OCI-LY7 (cell line): ENCODE measurements at regions not wholly inside any gene's neighbourhood (a gene's known extent, or its start where the extent isn't known, plus 50 kb on each side); places are given as distances from the start of the nearest gene placed in this dataset.

ENCODE experiments used
- BruUV-seq: library from RNA; stranded (reverse); fragments of 400-500 nt; replicated peaks from 2 replicates; lab custom pipeline; 2021; lab: Mats Ljungman, UMichigan
- CTCF ChIA-PET: fragments of 300-600 bp; sonication (Branson Sonifier 250); formaldehyde crosslinking; loops from one replicate; lab custom pipeline; 2022; ENCODE audit warnings: antibody characterized with exemption; ENCODE audit not compliant: unreplicated experiment; lab: Charles Lee
- POLR2A ChIA-PET: fragments of 300-600 bp; sonication (Branson Sonifier 250); formaldehyde crosslinking; loops from one replicate; lab custom pipeline; 2022; ENCODE audit warnings: antibody characterized with exemption; lab: Charles Lee
- DNase-seq: peaks from one replicate; pipeline ENCODE4 v3.0.0-alpha.2; 2015; ENCODE audit warnings: low spot score
- H2AFZ ChIP-seq: fragments of 200-600 bp; sonication (generic), shearing (Covaris generic); 2 replicates; pipeline ENCODE4 v1.6.1; 2014; ENCODE audit warnings: mild to moderate bottlenecking, antibody characterized with exemption, low read length, moderate library complexity
- H3K27ac ChIP-seq: fragments of 200-600 bp; sonication (generic); 2 replicates; pipeline ENCODE4 v1.5.1; 2014; ENCODE audit warnings: mixed run types, low read depth, mild to moderate bottlenecking, moderate library complexity, low read length, inconsistent platforms; ENCODE audit not compliant: poor library complexity, severe bottlenecking
- H3K36me3 ChIP-seq: fragments of 200-600 bp; sonication (generic); 2 replicates; pipeline ENCODE4 v1.6.1; 2014; ENCODE audit warnings: mild to moderate bottlenecking, antibody characterized with exemption, low read length, moderate library complexity, mixed read lengths; ENCODE audit not compliant: insufficient read depth
- H3K4me1 ChIP-seq: fragments of 200-600 bp; sonication (generic); 2 replicates; pipeline ENCODE4 v1.5.1; 2014; ENCODE audit warnings: mild to moderate bottlenecking, low read length; ENCODE audit not compliant: insufficient read depth, poor library complexity, severe bottlenecking
- H3K4me2 ChIP-seq: fragments of 200-600 bp; sonication (generic); 2 replicates; pipeline ENCODE4 v1.6.1; 2014; ENCODE audit warnings: mild to moderate bottlenecking, low read length
- H3K4me3 ChIP-seq: fragments of 200-600 bp; sonication (generic); 2 replicates; pipeline ENCODE4 v1.5.1; 2014; ENCODE audit warnings: mild to moderate bottlenecking, low read depth, low read length; ENCODE audit not compliant: poor library complexity, severe bottlenecking
- H3K79me2 ChIP-seq: fragments of 200-600 bp; sonication (generic); 2 replicates; pipeline ENCODE4 v1.6.1; 2016; ENCODE audit warnings: low read depth, mild to moderate bottlenecking, low read length, moderate library complexity, mixed read lengths; ENCODE audit not compliant: insufficient read depth
- H3K9me2 ChIP-seq: fragments of 200-600 bp; sonication (generic); 2 replicates; pipeline ENCODE4 v1.6.1; 2016; ENCODE audit warnings: mild to moderate bottlenecking, low read length, mixed read lengths; ENCODE audit not compliant: insufficient read depth
- H3K9me3 ChIP-seq: fragments of 200-600 bp; sonication (generic); 2 replicates; pipeline ENCODE4 v1.6.1; 2014; ENCODE audit warnings: mild to moderate bottlenecking, mixed run types, low read length, mixed read lengths
- H4K20me1 ChIP-seq: fragments of 200-600 bp; sonication (generic); 2 replicates; pipeline ENCODE4 v1.6.1; 2014; ENCODE audit warnings: mild to moderate bottlenecking, antibody characterized with exemption, low read length, moderate library complexity, mixed read lengths; ENCODE audit not compliant: insufficient read depth
- CTCF ChIP-seq: fragments of 200-600 bp; sonication (generic); conservative IDR thresholded peaks from 2 replicates; pipeline ENCODE4 v1.5.1; 2014; ENCODE audit warnings: mild to moderate bottlenecking, antibody characterized with exemption, low read length, moderate library complexity, mixed read lengths
- EZH2phosphoT487 ChIP-seq: fragments of 200-600 bp; sonication (generic); IDR thresholded peaks from 2 replicates; pipeline ENCODE4 v1.6.1; 2018; ENCODE audit warnings: low read depth, borderline replicate concordance, mild to moderate bottlenecking, mixed run types, antibody characterized with exemption, low read length, moderate library complexity, mixed read lengths
- intact Hi-C: fragments of 100-400 bp; cut with micrococcal nuclease; formaldehyde crosslinking; loops from one replicate; pipeline ENCODE4 v1.10.0; 2022; ENCODE audit not compliant: unreplicated experiment

- intact Hi-C loops: no loop called here
- ChIA-PET POLR2A (no interaction called here), CTCF (no interaction called here)
These were observed 236.7 kb upstream of the PCSK5 start for GRCh38 chr9:75653750-75654149.

GRCh38 chr9:75657015-75657414 is 233.5 kb upstream of the PCSK5 start:
- TF ChIP-seq CTCF: no peak
- no peak for TF ChIP-seq EZH2phosphoT487
- BruUV-seq: no TSS peak
- Histone ChIP-seq H3K27ac (no peak overlapping the region), H3K9me3 (no peaks in the 10 kb centered on the region), H3K4me3 (no peak overlapping the region), H2AFZ (no peak overlapping the region), H3K36me3 (no peaks in the 10 kb centered on the region), H4K20me1 (no peaks in the 10 kb centered on the region), H3K79me2 (no peaks in the 10 kb centered on the region), H3K4me2 (no peak overlapping the region), H3K4me1 (no peaks in the 10 kb centered on the region), H3K9me2 (no peaks in the 10 kb centered on the region)
- ChIA-PET CTCF (no interaction called here), POLR2A (no interaction called here)
- DNase-seq: no peak
- intact Hi-C loops: no loop called here

More at GRCh38 chr9:75653750-75654149, 236.7 kb upstream of the PCSK5 start:
- DNase-seq: no peak
- BruUV-seq: no TSS peak
- Histone ChIP-seq H3K27ac (no peak overlapping the region), H3K9me3 (no peaks in the 10 kb centered on the region), H3K79me2 (no peaks in the 10 kb centered on the region), H2AFZ (no peak overlapping the region), H3K4me1 (no peaks in the 10 kb centered on the region), H3K36me3 (no peaks in the 10 kb centered on the region), H4K20me1 (no peaks in the 10 kb centered on the region), H3K4me2 (no peak overlapping the region), H3K4me3 (no peak overlapping the region), H3K9me2 (no peaks in the 10 kb centered on the region)
- TF ChIP-seq CTCF: no peak
- no peak for TF ChIP-seq EZH2phosphoT487

- BruUV-seq: no TSS peak
- intact Hi-C loops: no loop called here
- Histone ChIP-seq H3K9me2 (no peaks in the 10 kb centered on the region), H3K79me2 (no peaks in the 10 kb centered on the region), H3K4me1 (peaks cover 6% of the 10 kb centered on the region), H2AFZ (no peak overlapping the region), H3K27ac (no peak overlapping the region), H4K20me1 (no peaks in the 10 kb centered on the region), H3K9me3 (no peaks in the 10 kb centered on the region), H3K36me3 (no peaks in the 10 kb centered on the region), H3K4me3 (no peak overlapping the region), H3K4me2 (no peak overlapping the region)
- TF ChIP-seq EZH2phosphoT487: no peak
- TF ChIP-seq CTCF: no peak
- no peak for DNase-seq
- ChIA-PET POLR2A (interaction anchor here (1.0 kb wide), 1 partner anchor 13 kb away, joined by 6 read pairs; no protein-coding TSS in a partner anchor), CTCF (no interaction called here)
These were observed 232.1 kb upstream of the PCSK5 start for GRCh38 chr9:75658301-75658905.
